Activated CD4-positive, alpha-beta T cell treated with anti-CD3 and anti-CD28 coated beads, Interleukin-2, amount 50 U/mL, for 48 hours (primary cell): ENCODE measurements at regions not wholly inside any gene's neighbourhood (a gene's known extent, or its start where the extent isn't known, plus 50 kb on each side); places are given as distances from the start of the nearest gene placed in this dataset.

Source experiments
- DNase-seq, 2 experiments: peaks; one replicate each; pipeline ENCODE4 v3.0.0-alpha.2; 2020

DNA sequence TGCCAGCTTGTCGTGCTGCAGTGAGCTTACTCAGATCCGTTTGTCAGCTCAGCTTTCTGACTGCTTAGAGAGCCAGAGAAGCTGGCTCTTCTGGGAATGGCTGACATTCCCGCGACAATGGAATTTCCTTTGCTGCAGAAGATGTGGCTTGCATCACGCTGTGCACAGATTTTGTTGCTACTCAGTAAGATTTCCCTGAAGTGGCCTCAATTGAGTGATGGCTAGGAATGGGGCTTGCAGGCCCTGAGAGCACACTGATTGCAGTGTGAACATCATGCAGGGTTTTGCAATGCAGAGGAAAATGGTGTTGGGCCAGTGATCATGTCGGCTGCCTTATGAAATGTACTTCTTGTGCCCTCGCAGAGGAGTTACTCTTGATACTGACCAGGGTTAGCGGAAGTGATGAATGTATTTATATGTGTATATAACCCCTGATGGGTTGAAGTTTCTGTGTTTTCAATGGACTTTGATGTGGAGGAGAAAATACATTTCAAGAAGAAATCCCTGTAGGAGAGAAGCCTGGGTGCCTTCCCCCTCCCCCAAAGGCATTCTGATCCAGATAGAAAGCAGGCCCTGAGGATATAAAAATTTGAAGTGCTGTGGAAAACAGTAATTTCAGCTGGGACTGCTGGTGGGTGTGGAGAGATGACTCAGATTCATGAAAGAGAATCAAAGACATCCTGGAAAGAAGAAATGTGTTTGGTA, 102.5 kb upstream of the PDZRN3 start:
- DNase-seq = no peak

DNA sequence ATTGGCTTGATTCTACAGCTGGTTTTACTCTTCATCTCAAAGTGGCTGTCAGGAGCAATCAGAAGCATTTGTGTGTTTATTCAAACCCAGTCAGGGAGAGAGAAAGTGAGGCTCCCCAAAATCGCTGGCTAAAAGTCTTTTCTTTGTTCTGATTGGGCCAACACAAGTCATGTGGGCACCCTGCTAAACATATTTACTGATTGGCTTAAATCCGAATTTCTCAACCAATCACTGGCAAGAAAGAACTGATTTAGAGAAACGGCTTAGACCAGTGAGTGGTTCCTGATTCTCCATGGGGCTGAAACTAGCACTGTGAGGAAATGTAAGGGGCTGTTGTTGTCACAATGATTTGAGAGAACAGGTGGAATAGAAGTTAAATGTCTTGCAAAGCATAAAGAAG, 98.9 kb upstream of the PDZRN3 start:
- no peak for DNase-seq

DNA sequence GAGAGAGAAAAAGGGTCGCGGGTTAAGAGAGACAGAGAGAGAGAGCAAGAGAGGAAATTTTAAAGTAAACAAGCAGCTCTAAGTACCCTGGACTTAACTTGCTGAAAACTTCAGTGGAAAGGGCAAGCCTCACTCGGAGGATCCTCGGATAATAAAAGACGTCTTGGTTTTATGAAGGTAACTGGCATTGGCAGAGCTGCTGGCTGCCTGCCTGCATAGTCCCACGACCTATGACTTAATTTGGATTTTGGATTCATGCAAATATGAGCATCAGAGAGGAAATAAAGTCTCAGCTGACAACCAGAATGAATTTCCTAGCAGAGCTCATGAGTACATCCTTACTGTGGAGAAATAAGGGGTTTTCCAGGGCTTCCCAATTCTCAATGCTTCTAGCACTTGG, 95.1 kb upstream of the PDZRN3 start:
- no peak for DNase-seq

DNA sequence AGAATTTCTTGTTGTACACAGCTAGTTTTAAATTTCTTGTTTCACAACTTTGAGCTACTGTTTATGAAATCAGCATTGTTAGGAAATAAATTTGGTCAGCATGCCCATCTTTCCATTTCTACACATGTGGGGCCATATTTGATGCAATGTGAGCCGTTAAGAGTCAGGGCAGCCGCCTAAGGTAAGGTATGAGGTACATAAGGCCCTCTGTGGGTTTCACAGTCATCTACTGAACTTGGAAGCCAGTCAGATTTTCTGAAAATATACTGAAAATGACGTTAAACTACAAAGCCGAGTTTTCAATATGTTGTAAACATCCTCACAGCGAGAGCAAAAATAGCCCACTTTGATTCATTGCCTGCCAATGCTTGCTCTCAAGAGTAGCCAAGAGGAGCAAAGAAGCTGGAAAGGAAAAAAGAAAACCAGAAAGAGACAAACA, 94.7 kb upstream of the PDZRN3 start:
- no peak for DNase-seq

GRCh38 chr3:73718326-73719110, 93.8 kb upstream of the PDZRN3 start:
- DNase-seq = no peak

DNA sequence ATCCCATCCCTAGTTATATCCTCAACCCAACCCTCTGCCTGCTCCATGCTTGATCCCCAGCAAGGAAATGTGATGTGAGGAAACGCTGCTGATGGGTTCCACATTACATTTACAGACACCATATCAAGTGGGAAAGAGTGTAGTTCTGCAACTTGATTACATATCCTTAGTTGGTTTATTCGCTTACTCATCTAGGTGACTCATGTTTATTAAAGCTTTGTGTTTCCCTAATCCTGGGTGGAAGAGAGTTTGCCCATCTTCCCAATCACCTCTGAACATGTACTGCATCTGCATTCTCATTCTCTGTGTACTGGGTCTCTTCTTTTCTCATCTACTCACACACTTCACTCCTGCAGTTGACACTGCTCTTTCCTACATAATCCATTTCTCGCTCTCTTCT, 91.7 kb upstream of the PDZRN3 start:
- DNase-seq = no peak

DNA sequence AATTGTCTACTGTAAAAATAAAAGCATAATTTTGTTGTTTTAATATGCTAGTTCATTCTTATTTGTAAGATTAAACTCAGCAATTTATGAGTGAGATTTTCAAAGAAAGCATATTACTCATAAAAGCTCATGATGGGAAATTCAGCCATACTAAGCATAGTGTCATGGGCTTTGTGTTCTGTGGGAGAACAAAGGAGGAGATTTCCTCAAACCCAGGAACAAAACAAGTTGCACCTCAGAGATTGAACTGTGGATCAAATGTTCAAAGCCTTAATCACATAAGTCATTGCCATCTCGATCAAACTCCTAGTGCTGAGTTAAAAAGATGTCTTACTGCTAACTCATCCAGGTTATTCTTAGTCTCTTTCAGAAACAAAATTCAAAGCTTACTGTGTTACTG, 85.6 kb upstream of the PDZRN3 start:
- DNase-seq = no peak

DNA sequence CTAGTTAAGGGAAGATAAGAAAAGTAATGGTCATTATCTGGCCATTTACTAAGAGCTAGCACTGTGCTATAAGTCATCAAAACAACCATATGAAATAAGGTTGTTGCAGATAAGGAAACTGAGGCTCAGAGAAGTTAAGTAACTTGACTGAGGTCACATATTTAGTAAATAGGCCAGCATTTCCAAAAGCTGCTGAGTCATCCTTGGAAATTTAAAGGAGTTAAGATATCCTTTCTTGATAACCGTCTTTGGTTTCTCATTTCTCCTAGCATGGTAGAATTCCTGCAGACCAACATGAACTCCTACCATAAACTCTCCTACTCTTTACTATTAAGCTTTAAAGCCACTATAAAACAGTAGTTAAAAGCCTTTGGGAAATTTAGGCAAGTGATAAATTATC, 85.0 kb upstream of the PDZRN3 start:
- no peak for DNase-seq

GRCh38 chr3:73708956-73709355, 84.2 kb upstream of the PDZRN3 start:
- no peak for DNase-seq

DNA sequence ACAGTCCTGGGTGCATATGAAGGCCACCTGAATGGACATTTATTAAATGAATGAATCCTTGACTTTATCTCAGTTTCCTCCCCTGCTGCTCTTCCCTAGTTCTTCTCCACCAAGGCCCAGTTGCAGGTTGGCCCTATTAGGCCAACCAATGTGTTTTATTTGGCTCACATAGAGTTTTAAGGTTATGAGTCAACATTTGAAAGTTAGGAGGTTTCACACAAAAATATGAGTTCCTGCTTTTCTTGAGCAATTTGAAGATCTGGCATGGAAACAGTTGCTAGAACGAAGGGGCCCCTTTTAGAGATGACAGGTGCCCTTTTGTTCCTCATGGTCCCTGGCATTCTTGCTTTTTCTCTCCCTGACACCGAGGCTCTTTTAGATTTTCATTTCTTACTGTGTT, 83.0 kb upstream of the PDZRN3 start:
- no peak for DNase-seq

- DNase-seq = no peak
Measured at GRCh38 chr3:73706771-73707170, 82.0 kb upstream of the PDZRN3 start.

DNA sequence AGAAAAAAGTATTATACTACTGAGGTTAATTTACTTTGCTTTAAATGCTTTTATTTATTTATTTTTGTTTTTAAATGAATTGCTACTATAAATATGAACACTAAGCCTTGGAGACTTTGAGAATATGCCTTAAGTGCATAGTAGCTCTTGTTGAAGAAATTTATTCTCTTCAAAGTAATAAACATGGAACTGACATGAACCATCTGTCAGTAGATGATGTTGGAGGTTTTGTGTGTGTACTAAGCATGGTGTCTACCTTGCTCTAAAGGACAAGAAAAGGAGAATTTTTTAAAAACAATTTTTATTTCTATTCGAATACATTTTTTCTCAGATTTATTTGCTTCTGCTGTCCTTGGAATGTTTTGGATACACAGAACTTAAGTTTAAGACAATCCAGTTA, 81.1 kb upstream of the PDZRN3 start:
- DNase-seq = no peak

DNA sequence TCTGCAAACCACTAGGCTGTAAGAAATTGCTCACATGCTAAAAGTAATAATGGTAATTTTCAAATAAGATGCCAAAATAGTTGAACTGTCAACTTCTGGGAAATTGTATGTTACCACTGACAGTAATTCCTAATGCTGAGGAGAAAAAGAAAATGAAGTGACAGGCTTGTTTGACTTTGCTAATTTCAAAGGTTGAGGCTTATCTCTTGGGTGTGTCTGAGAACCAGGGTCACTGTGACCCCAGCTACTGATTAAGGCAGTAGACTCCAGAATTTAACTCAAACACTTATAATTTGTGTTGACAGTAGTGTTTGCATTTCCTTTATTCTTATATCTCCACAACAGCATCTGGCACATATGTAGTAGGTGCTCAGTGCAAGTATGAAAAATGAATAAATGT, 74.6 kb upstream of the PDZRN3 start:
- DNase-seq = no peak

DNA sequence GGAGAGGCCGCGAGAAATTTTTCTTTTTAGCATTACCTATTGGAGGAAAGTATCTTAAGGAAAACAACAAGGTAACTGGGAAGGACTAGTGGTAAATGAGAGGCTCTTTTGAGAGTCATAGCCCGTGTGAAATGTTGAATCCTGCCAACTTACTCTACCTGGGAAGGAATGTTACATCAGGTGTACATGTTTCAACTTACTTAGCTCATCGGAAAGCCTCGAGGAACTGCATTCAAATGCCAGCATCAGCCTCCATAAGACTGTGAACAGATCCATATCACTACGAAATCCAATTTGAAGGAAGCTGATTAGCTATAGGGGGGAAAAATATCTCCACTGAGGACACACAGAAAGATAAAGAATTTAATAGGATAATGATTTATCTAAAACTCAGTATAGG, 72.3 kb upstream of the PDZRN3 start:
- DNase-seq = no peak

GRCh38 chr3:73695841-73696240, 71.1 kb upstream of the PDZRN3 start:
- DNase-seq = no peak

- DNase-seq = no peak
Measured at GRCh38 chr3:73694983-73695757, 70.4 kb upstream of the PDZRN3 start.

DNA sequence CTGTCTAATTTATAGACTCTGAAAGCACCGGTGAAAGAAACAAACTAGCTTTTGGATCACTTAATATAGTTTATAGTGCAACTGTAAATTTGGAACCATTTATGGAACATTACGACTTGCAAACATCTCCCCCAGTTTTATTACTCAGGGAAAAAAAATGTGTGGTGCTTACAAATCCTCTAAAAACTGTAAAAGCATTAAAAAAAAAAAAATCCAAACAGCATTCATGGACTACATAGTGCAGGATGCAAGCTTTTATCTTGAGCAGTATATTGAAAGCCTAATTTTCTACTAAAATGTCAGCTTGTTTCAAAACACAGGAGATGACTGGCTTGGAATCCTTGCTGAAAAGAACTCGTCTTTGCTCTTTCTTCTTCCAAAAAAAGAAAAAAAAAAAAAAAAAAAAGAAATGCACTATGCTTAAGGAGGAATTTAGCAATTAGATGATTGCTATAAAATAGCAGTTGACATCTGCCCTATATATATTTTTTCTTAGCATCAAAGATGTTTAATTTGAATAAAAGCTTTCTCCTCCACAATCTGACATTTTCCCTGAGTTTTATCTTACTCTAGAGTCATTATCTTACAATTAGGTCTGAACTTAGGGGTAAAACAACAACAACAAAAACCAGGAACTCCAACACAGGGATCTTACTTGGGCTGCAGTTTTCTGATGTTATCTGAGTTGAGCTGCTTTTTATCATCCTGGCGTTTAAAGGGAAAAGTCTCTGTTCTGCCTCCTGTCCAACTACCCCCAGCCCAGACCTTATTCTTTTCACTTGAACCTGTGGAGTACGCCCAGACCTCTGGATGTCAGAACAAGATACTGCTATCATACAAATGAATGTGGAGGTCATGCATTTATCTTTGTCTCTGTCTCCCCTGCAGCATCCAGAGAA, 62.6 kb upstream of the PDZRN3 start:
- DNase-seq = no peak

GRCh38 chr3:73685061-73685460, 60.3 kb upstream of the PDZRN3 start:
- DNase-seq = no peak

GRCh38 chr3:73683706-73684105, 59.0 kb upstream of the PDZRN3 start:
- DNase-seq = no peak

- no peak for DNase-seq
Measured at GRCh38 chr3:73681610-73682009, 56.9 kb upstream of the PDZRN3 start.

DNA sequence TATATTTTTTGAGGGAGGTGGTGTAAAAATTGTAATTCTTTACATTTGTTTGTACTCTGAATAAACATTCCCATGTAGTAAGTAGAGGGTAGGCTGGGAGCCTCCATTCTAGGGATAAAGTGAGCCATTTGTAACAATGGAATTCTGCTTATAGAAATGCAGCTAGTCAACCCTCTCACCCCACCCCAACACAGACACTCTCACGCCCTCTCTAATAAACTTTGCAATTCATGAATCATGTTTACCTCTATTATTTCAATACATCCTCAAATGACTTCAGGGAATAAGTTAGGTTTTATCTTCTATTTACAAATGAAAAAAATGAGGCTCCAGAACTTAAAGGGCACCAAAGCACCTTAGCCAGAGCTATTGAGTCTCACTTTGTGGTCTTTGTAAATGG, 56.5 kb upstream of the PDZRN3 start:
- DNase-seq = no peak

DNA sequence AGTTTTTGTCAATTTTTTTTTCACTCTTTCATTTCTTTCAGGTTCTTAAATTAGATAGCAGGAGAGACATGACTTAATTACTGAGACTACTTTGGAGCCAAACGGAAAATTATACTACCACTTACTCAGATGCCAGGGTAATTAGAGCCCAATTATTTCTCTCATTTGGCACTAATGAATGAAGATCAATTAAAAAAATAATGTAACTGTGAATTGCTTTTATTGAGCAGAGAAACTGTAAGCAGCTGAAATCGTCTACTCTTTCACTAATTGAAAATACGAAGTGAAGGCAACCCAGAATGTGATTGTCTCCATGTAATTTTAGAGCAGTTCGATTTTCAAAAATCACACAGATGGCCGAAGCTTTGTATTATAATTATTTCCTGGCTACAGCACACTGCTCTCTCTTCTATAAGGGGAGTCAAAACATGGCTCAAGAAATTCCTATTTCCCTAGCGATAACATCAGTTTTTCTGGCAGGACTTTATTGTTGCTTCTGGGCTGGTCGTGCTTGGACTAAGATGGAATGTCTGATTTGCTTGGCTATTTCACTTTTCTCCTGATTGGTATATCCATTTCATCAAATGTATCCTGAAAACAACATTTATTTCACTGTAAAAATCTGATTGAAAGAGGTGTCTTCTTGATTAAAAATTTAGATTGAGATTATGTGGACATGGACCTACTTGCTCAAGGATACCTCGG, 55.8 kb upstream of the PDZRN3 start:
- DNase-seq = no peak
